ENCODE measurements at regions not wholly inside any gene's neighbourhood (a gene's known extent, or its start where the extent isn't known, plus 50 kb on each side); places are given as distances from the start of the nearest gene placed in this dataset.

GRCh38 chr12:91604897-91605296 lies 422.3 kb upstream of the DCN start:
- TF ChIP-seq CTCF (conservative IDR thresholded peaks at IDR 0.05), result no peak
- TF ChIP-seq EZH2 (IDR thresholded peaks at IDR 0.05; ENCODE audit: low read depth), result no peak

All from PC-9 (cell line).